ENCODE measurements at regions not wholly inside any gene's neighbourhood (a gene's known extent, or its start where the extent isn't known, plus 50 kb on each side); places are given as distances from the start of the nearest gene placed in this dataset.

DNA sequence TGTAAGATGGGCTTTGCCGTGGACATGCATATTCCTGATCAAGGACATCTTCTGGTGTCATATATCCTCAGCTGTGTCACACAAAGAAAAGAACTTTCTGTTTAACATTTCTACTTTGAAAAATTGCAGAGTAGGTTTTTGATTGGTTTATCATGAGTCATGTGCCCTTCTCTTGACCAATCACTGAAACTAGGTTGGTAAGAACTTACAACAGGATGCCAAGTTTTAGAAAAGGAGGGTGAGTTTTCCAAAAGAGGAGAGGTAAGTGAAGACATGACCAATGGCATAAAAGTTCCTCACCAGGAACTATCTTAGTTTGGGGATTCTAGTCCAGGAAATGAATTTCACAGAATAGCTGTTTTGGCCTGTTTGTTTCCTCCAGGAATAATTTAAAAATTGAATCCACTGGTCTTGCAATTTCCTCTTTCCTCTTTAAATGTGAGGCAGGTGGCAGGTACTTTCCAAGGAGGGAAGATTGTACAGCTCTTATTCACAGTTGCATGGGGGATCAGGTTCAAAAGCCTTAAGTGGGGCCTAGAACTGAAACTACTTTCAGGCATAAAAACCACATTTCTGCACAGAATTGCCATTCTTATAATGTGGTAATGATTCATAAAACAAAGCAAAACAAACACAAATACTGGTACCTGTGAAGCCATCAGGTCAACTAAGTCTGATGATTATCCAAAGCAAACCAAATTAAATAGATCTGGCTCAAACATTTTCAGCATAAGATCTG, 1114.5 kb upstream of the LCORL start:
- POLR2A ChIA-PET, result no interaction called here
- no peak for TF ChIP-seq SMC3 (IDR thresholded peaks at IDR 0.05; ENCODE audit: low read depth, low read length)
- TF ChIP-seq RCOR1 (IDR thresholded peaks at IDR 0.05; ENCODE audit: low read length), result no peak
- TF ChIP-seq TCF12 (IDR thresholded peaks at IDR 0.05), result no peak
- TF ChIP-seq RFX5 (IDR thresholded peaks at IDR 0.05; ENCODE audit: low read length), result no peak
- no peaks in the 10 kb centered on the region for H3K79me2 ChIP-seq (ENCODE audit: insufficient read depth)
- no peaks in the 10 kb centered on the region for H3K9me3 ChIP-seq
- no peaks in the 10 kb centered on the region for H3K27me3 ChIP-seq (ENCODE audit: insufficient read depth)
- no peak for DNase-seq
- H4K20me1 ChIP-seq (ENCODE audit: insufficient read depth), result no peaks in the 10 kb centered on the region
- H3K36me3 ChIP-seq (replicated peaks in 1 of 2; ENCODE audit: control insufficient read depth in 1 of 2, insufficient read depth in 2 of 2, low read length in 1 of 2), result no peaks in the 10 kb centered on the region
- no peak overlapping the region for H2AFZ ChIP-seq (ENCODE audit: low read depth)
- no peaks in the 10 kb centered on the region for H3K9me2 ChIP-seq
- H3K4me2 ChIP-seq, result no peak overlapping the region
- H3F3A ChIP-seq (replicated peaks; ENCODE audit: insufficient read depth), result no peaks in the 10 kb centered on the region
- CTCF ChIA-PET, result no interaction called here
- no peak overlapping the region for H3K9ac ChIP-seq
- H3K4me1 ChIP-seq (ENCODE audit: control insufficient read depth in 1 of 2, insufficient read depth in 2 of 2, low read depth in 1 of 2, low read length in 1 of 2), result no peaks in the 10 kb centered on the region
- H3K4me3 ChIP-seq (ENCODE audit: low read depth in 2 of 2, low read length in 1 of 2), result no peak overlapping the region
- 41% methylated on average over 1 of the region's 1 CpG for WGBS (ENCODE audit: low lambda C conversion rate)
- no peak overlapping the region for H3K27ac ChIP-seq (ENCODE audit: low read depth in 2 of 2, low read length in 1 of 2)

GRCh38 chr4:19134685-19135084, 1113.1 kb upstream of the LCORL start:
- peaks cover 2% of the 10 kb centered on the region for H3F3A ChIP-seq (replicated peaks; ENCODE audit: insufficient read depth)
- H3K4me3 ChIP-seq (ENCODE audit: low read depth in 2 of 2, low read length in 1 of 2), result no peak overlapping the region
- H3K9me2 ChIP-seq, result no peaks in the 10 kb centered on the region
- H3K36me3 ChIP-seq (replicated peaks in 1 of 2; ENCODE audit: control insufficient read depth in 1 of 2, insufficient read depth in 2 of 2, low read length in 1 of 2), result no peaks in the 10 kb centered on the region
- DNase-seq, result no peak
- H3K4me2 ChIP-seq, result no peak overlapping the region
- H3K4me1 ChIP-seq (ENCODE audit: control insufficient read depth in 1 of 2, insufficient read depth in 2 of 2, low read depth in 1 of 2, low read length in 1 of 2), result 0 out of 4 replicates have a peak, but pooled peaks cover 0 to 5% of the 10 kb centered on the region in 2 experiments
- no peak overlapping the region for H3K27ac ChIP-seq (ENCODE audit: low read depth in 2 of 2, low read length in 1 of 2)
- no peaks in the 10 kb centered on the region for H3K79me2 ChIP-seq (ENCODE audit: insufficient read depth)
- TF ChIP-seq POLR2AphosphoS5 (IDR thresholded peaks at IDR 0.05; ENCODE audit: low read depth, low read length) (no peak), RXRA (IDR thresholded peaks at IDR 0.05; ENCODE audit: borderline replicate concordance, low read depth) (no peak), GABPA (IDR thresholded peaks at IDR 0.05; ENCODE audit: low read depth) (no peak), YY1 (IDR thresholded peaks at IDR 0.05; ENCODE audit: low read depth) (no peak), FOXJ3 (CRISPR knock-in tag; IDR thresholded peaks at IDR 0.05) (no peak), GATA2 (CRISPR knock-in tag; IDR thresholded peaks at IDR 0.05) (no peak), EP300 (IDR thresholded peaks at IDR 0.05; ENCODE audit: borderline replicate concordance in 1 of 2, low read depth in 1 of 2, low read length in 1 of 2) (no peak), TAF1 (IDR thresholded peaks at IDR 0.05; ENCODE audit: borderline replicate concordance, low read depth, low read length) (no peak), FOXM1 (IDR thresholded peaks at IDR 0.05; ENCODE audit: low read depth) (no peak), NRF1 (IDR thresholded peaks at IDR 0.05; ENCODE audit: low read depth, low read length) (no peak), JUND (IDR thresholded peaks at IDR 0.05) (no peak), TCF12 (IDR thresholded peaks at IDR 0.05) (no peak), RFX5 (IDR thresholded peaks at IDR 0.05; ENCODE audit: low read length) (no peak), SMC3 (IDR thresholded peaks at IDR 0.05; ENCODE audit: low read depth, low read length) (no peak), ELF1 (IDR thresholded peaks at IDR 0.05) (no peak), RCOR1 (IDR thresholded peaks at IDR 0.05; ENCODE audit: low read length) (no peak)
- TF ChIP-seq, protein P1, sequence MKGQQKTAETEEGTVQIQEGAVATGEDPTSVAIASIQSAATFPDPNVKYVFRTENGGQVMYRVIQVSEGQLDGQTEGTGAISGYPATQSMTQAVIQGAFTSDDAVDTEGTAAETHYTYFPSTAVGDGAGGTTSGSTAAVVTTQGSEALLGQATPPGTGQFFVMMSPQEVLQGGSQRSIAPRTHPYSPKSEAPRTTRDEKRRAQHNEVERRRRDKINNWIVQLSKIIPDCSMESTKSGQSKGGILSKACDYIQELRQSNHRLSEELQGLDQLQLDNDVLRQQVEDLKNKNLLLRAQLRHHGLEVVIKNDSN (IDR thresholded peaks at IDR 0.05; ENCODE audit: borderline replicate concordance, low read depth), result no peak
- TF ChIP-seq, protein P2, sequence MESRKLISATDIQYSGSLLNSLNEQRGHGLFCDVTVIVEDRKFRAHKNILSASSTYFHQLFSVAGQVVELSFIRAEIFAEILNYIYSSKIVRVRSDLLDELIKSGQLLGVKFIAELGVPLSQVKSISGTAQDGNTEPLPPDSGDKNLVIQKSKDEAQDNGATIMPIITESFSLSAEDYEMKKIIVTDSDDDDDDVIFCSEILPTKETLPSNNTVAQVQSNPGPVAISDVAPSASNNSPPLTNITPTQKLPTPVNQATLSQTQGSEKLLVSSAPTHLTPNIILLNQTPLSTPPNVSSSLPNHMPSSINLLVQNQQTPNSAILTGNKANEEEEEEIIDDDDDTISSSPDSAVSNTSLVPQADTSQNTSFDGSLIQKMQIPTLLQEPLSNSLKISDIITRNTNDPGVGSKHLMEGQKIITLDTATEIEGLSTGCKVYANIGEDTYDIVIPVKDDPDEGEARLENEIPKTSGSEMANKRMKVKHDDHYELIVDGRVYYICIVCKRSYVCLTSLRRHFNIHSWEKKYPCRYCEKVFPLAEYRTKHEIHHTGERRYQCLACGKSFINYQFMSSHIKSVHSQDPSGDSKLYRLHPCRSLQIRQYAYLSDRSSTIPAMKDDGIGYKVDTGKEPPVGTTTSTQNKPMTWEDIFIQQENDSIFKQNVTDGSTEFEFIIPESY (IDR thresholded peaks at IDR 0.05; ENCODE audit: borderline replicate concordance, low read depth), result no peak
- TF ChIP-seq, protein P3, sequence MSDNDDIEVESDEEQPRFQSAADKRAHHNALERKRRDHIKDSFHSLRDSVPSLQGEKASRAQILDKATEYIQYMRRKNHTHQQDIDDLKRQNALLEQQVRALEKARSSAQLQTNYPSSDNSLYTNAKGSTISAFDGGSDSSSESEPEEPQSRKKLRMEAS (IDR thresholded peaks at IDR 0.05; ENCODE audit: low read depth), result no peak
- no peaks in the 10 kb centered on the region for H3K27me3 ChIP-seq (ENCODE audit: insufficient read depth)
- ChIA-PET POLR2A (no interaction called here), CTCF (interaction anchor here (1.4 kb wide), 1 partner anchor 120 kb away, joined by 3 read pairs; no protein-coding TSS in a partner anchor)
- no peak overlapping the region for H3K9ac ChIP-seq
- H3K9me3 ChIP-seq, result no peaks in the 10 kb centered on the region
- 50% methylated on average over 3 of the region's 3 CpGs for WGBS (ENCODE audit: low lambda C conversion rate)
- H2AFZ ChIP-seq (ENCODE audit: low read depth), result no peak overlapping the region
- H4K20me1 ChIP-seq (ENCODE audit: insufficient read depth), result no peaks in the 10 kb centered on the region

Data from SK-N-SH (cell line).